ENCODE measurements at regions not wholly inside any gene's neighbourhood (a gene's known extent, or its start where the extent isn't known, plus 50 kb on each side); places are given as distances from the start of the nearest gene placed in this dataset.

DNA sequence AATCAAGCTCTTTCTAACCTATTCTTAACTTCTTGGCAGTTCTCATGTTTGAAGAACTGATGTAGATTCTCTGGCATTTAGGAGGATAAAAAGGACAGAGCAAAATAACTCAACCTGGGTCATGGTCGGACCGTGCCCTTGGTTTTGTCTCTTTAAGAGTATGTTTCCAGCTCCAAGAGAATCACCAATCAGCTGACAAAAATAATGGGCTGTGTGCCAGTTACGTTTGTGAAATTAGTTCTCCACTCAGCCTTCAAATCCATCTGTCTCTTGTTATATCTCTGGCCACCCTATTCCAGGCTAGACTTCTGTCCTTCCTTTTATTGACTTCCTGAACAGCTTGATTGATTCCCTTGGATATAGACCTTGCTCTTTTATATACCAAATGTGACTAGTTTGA, 225.7 kb downstream of the EPHA4 start:
- no peak overlapping the region for H3K4me3 ChIP-seq (ENCODE audit: low read depth, low read length)
- DNase-seq (ENCODE audit: low read depth), result no peak
- TF ChIP-seq, protein P1, sequence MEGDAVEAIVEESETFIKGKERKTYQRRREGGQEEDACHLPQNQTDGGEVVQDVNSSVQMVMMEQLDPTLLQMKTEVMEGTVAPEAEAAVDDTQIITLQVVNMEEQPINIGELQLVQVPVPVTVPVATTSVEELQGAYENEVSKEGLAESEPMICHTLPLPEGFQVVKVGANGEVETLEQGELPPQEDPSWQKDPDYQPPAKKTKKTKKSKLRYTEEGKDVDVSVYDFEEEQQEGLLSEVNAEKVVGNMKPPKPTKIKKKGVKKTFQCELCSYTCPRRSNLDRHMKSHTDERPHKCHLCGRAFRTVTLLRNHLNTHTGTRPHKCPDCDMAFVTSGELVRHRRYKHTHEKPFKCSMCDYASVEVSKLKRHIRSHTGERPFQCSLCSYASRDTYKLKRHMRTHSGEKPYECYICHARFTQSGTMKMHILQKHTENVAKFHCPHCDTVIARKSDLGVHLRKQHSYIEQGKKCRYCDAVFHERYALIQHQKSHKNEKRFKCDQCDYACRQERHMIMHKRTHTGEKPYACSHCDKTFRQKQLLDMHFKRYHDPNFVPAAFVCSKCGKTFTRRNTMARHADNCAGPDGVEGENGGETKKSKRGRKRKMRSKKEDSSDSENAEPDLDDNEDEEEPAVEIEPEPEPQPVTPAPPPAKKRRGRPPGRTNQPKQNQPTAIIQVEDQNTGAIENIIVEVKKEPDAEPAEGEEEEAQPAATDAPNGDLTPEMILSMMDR (IDR thresholded peaks at IDR 0.05; ENCODE audit: insufficient read depth, low read depth, low read length), result no peak

DNA sequence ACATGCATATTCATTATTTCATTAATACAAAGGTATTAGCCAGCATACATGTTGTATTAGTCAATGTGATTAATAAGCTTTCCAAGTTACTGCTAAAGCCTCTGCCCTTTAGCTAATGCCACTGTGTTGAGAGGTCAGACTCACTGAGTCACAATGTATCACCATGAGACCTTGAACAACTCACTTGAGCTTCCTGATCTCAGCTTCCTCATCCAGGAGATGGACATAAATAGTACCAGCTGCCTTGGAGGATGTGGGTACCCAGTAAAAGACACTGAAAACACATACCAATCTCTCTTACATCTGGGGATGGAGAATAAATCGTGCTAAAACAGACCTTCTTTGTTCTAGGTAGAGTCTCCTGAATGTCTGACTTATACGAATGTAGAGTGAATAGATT, 224.6 kb downstream of the EPHA4 start:
- no peak for DNase-seq (ENCODE audit: low read depth)
- no peak overlapping the region for H3K4me3 ChIP-seq (ENCODE audit: low read depth, low read length)
- TF ChIP-seq, protein P1 (IDR thresholded peaks at IDR 0.05; ENCODE audit: insufficient read depth, low read depth, low read length), result no peak

DNA sequence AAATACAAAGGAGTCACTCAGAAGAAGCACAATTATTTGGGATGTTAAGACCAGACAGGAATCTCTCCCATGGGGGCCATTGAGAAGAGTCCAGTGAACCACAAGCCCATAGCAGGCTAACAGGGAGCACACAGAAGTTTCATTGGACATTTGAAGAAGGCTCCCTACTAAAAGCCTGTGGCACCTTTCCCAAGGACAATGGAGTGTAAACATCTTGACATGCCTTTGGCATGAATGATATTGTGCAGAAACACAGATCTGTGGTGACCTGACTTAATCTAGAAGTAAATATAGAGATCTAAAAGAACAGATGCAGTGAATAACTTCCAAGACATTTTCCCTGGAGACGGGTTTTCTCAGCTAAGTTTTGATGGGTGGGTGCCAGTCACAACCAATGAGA, 221.5 kb downstream of the EPHA4 start:
- H3K4me3 ChIP-seq (ENCODE audit: low read depth, low read length), result no peak overlapping the region
- no peak for DNase-seq (ENCODE audit: low read depth)
- TF ChIP-seq, protein P1 (IDR thresholded peaks at IDR 0.05; ENCODE audit: insufficient read depth, low read depth, low read length), result no peak

DNA sequence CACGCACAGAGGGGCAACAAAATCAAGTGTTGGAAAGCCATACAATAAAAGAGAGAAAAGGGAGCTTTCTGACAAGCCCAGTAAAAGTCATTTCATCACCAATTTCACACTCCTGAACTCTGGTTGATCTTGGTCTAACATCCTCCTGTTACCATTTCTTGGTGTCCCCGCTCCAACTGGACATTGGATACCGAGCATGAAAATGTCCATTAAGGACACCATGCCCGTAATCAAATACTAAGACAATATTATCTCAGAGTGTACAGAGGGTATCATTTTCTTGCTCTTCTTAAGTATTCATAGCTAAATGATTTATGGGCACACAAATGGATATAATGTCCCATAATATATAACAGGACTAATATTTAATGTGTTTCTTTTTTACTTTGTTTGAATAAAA, 218.9 kb downstream of the EPHA4 start:
- DNase-seq (ENCODE audit: low read depth), result no peak
- no peak overlapping the region for H3K4me3 ChIP-seq (ENCODE audit: low read depth, low read length)
- TF ChIP-seq, protein P1 (IDR thresholded peaks at IDR 0.05; ENCODE audit: insufficient read depth, low read depth, low read length), result no peak

DNA sequence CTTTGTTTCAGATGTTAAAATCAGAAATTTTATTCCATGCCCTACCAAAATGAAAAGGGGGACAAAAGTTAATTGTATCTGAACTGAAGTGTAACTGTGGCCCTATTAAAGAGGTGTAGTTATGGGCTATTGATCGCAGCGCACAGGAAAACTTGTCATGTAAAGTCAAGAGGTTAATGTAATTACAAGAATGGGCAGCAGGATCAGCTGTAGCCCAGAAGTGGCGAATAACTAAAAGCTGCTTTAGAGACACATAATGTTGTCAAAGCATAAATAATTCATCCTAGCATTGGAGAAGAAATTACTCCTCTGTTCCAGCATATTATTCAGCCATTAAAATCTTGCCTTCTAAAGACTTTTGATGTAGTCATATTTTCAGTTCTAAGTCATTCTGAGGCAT, 211.8 kb downstream of the EPHA4 start:
- H3K4me3 ChIP-seq (ENCODE audit: low read depth, low read length), result no peak overlapping the region
- TF ChIP-seq, protein P1 (IDR thresholded peaks at IDR 0.05; ENCODE audit: insufficient read depth, low read depth, low read length), result no peak
- DNase-seq (ENCODE audit: low read depth), result no peak

DNA sequence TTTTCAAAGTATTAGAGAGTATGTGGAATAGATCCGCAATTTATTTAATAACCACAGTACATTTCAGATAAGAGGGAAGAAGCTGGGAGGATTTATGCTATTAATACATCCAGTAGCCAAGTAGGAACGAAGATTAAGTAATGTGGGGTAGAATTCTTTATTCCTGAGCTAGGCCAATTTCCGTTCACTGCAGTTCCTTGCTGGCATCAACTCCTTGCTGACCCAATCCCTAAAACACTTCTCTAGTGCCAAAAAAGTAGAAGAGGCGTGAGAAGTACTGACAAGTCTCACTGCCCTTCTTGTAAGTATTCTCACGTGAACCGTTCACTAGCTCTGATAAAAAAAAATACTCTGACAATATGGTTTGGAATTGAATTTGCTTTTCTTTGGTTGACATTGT, 211.4 kb downstream of the EPHA4 start:
- TF ChIP-seq, protein P1 (IDR thresholded peaks at IDR 0.05; ENCODE audit: insufficient read depth, low read depth, low read length), result no peak
- DNase-seq (ENCODE audit: low read depth), result no peak
- no peak overlapping the region for H3K4me3 ChIP-seq (ENCODE audit: low read depth, low read length)

DNA sequence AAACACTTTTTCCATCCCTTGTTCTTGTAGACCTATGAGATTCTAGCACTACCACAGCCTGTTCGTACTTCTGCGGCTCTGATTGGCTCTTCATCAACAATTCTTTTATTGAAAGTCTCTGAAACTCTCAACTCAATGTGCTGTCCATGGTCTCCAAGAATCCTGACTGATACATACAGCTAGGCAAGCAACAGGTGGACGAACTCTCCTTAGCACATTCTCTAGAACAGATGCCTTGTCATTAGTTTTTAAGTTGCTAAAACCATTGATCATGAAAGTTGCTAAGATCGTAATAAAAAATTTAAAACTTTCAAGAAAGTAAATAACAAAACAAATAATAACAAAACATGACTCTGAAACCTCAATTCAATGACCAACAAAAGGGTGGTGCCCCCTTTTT, 210.5 kb downstream of the EPHA4 start:
- TF ChIP-seq, protein P1 (IDR thresholded peaks at IDR 0.05; ENCODE audit: insufficient read depth, low read depth, low read length), result no peak
- no peak overlapping the region for H3K4me3 ChIP-seq (ENCODE audit: low read depth, low read length)
- no peak for DNase-seq (ENCODE audit: low read depth)
